ENCODE measurements at regions not wholly inside any gene's neighbourhood (a gene's known extent, or its start where the extent isn't known, plus 50 kb on each side); places are given as distances from the start of the nearest gene placed in this dataset.

DNA sequence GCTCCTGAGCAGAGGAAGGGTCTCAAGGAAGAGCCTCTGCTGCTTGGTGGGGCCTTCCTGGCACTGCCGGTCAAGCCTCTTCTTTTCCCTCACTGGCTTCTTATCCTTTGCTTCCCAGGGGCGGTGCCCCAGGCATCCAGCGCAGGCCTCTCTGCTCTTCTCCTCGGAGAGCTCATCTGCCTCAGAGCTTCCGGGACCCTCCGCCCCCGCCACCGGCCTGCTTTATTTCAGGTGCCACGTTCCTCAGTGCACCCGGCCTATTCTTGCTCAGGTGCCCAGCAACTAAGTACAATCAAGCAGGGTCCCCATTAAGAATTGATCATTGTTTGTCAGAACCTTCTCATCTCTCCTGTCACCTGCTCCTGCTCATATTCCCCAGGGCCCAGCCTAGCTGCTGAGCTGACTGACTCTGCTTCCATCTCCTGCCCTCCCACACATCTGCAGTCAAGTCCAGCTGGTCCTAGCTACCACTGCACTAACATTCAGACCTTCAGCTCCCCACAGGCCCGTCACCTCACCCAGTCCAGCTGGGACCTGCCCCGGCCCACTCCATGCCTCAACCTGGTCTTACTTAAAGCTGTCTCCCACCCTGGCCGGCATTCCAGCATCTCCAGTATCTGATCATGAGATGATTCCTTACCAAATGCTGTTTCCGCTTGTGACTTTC is 114.3 kb upstream of the BOD1 start:
- no peak for TF ChIP-seq FOXK1 (CRISPR knock-in tag; IDR thresholded peaks at IDR 0.05; ENCODE audit: borderline replicate concordance)
- no peak for TF ChIP-seq TAF1 (IDR thresholded peaks at IDR 0.05; ENCODE audit: control insufficient read depth, extremely low read depth, insufficient read depth, low read length, severe bottlenecking)
- no peak for TF ChIP-seq NR2C2 (CRISPR knock-in tag; IDR thresholded peaks at IDR 0.05)
- TF ChIP-seq NR2C2 (tag; IDR thresholded peaks at IDR 0.05): no peak
- TF ChIP-seq, protein P1, sequence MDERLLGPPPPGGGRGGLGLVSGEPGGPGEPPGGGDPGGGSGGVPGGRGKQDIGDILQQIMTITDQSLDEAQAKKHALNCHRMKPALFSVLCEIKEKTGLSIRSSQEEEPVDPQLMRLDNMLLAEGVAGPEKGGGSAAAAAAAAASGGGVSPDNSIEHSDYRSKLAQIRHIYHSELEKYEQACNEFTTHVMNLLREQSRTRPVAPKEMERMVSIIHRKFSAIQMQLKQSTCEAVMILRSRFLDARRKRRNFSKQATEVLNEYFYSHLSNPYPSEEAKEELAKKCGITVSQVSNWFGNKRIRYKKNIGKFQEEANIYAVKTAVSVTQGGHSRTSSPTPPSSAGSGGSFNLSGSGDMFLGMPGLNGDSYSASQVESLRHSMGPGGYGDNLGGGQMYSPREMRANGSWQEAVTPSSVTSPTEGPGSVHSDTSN (CRISPR knock-in tag; IDR thresholded peaks at IDR 0.05; ENCODE audit: low read depth): no peak
- TF ChIP-seq, protein P1 (tag; conservative IDR thresholded peaks at IDR 0.05; ENCODE audit: low read depth): no peak
- no peak for TF ChIP-seq E2F8 (IDR thresholded peaks at IDR 0.05; ENCODE audit: low read depth, partially characterized antibody)
- TF ChIP-seq, protein P2, sequence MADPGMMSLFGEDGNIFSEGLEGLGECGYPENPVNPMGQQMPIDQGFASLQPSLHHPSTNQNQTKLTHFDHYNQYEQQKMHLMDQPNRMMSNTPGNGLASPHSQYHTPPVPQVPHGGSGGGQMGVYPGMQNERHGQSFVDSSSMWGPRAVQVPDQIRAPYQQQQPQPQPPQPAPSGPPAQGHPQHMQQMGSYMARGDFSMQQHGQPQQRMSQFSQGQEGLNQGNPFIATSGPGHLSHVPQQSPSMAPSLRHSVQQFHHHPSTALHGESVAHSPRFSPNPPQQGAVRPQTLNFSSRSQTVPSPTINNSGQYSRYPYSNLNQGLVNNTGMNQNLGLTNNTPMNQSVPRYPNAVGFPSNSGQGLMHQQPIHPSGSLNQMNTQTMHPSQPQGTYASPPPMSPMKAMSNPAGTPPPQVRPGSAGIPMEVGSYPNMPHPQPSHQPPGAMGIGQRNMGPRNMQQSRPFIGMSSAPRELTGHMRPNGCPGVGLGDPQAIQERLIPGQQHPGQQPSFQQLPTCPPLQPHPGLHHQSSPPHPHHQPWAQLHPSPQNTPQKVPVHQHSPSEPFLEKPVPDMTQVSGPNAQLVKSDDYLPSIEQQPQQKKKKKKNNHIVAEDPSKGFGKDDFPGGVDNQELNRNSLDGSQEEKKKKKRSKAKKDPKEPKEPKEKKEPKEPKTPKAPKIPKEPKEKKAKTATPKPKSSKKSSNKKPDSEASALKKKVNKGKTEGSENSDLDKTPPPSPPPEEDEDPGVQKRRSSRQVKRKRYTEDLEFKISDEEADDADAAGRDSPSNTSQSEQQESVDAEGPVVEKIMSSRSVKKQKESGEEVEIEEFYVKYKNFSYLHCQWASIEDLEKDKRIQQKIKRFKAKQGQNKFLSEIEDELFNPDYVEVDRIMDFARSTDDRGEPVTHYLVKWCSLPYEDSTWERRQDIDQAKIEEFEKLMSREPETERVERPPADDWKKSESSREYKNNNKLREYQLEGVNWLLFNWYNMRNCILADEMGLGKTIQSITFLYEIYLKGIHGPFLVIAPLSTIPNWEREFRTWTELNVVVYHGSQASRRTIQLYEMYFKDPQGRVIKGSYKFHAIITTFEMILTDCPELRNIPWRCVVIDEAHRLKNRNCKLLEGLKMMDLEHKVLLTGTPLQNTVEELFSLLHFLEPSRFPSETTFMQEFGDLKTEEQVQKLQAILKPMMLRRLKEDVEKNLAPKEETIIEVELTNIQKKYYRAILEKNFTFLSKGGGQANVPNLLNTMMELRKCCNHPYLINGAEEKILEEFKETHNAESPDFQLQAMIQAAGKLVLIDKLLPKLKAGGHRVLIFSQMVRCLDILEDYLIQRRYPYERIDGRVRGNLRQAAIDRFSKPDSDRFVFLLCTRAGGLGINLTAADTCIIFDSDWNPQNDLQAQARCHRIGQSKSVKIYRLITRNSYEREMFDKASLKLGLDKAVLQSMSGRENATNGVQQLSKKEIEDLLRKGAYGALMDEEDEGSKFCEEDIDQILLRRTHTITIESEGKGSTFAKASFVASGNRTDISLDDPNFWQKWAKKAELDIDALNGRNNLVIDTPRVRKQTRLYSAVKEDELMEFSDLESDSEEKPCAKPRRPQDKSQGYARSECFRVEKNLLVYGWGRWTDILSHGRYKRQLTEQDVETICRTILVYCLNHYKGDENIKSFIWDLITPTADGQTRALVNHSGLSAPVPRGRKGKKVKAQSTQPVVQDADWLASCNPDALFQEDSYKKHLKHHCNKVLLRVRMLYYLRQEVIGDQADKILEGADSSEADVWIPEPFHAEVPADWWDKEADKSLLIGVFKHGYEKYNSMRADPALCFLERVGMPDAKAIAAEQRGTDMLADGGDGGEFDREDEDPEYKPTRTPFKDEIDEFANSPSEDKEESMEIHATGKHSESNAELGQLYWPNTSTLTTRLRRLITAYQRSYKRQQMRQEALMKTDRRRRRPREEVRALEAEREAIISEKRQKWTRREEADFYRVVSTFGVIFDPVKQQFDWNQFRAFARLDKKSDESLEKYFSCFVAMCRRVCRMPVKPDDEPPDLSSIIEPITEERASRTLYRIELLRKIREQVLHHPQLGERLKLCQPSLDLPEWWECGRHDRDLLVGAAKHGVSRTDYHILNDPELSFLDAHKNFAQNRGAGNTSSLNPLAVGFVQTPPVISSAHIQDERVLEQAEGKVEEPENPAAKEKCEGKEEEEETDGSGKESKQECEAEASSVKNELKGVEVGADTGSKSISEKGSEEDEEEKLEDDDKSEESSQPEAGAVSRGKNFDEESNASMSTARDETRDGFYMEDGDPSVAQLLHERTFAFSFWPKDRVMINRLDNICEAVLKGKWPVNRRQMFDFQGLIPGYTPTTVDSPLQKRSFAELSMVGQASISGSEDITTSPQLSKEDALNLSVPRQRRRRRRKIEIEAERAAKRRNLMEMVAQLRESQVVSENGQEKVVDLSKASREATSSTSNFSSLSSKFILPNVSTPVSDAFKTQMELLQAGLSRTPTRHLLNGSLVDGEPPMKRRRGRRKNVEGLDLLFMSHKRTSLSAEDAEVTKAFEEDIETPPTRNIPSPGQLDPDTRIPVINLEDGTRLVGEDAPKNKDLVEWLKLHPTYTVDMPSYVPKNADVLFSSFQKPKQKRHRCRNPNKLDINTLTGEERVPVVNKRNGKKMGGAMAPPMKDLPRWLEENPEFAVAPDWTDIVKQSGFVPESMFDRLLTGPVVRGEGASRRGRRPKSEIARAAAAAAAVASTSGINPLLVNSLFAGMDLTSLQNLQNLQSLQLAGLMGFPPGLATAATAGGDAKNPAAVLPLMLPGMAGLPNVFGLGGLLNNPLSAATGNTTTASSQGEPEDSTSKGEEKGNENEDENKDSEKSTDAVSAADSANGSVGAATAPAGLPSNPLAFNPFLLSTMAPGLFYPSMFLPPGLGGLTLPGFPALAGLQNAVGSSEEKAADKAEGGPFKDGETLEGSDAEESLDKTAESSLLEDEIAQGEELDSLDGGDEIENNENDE (IDR thresholded peaks at IDR 0.05; ENCODE audit: low read depth, low read length): no peak

All from K562 (cell line).